NCI-H128 (cell line): ENCODE measurements at regions not wholly inside any gene's neighbourhood (a gene's known extent, or its start where the extent isn't known, plus 50 kb on each side); places are given as distances from the start of the nearest gene placed in this dataset.
"Not testable (repeated sequence)": the region's sequence is repeated elsewhere in the genome, so short reads cannot be mapped to it uniquely, and the experiment has no call there.

Source experiments
- DNase-seq: peaks from one replicate; lab custom pipeline; 2025; ENCODE audit not compliant: unreplicated experiment; lab: John Stamatoyannopoulos, UW

- no peak for DNase-seq
Measured at GRCh38 chr18:64749884-64750283, 601.0 kb upstream of the LINC00305 start.

DNA sequence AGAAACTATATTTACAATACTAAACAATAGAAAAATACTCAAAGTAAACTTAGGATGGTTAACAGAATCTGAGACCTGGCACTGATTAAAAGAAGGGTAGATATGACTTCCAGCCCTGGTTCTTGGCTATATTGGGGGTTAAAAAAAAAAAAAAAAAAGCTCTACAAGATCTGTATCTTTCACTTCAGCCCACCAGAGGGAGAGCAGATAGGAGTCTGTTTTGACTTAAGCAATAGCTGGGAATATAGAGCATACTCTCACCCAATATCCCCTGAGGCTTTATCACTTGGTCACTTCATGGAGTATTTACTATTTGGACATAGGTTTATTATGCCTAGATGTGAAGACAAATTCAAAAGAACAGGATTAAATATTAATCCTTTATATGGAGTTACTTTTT is 598.9 kb upstream of the LINC00305 start:
- DNase-seq: no peak

- DNase-seq: no peak
Measured at GRCh38 chr18:64742898-64743297, 594.0 kb upstream of the LINC00305 start.

DNA sequence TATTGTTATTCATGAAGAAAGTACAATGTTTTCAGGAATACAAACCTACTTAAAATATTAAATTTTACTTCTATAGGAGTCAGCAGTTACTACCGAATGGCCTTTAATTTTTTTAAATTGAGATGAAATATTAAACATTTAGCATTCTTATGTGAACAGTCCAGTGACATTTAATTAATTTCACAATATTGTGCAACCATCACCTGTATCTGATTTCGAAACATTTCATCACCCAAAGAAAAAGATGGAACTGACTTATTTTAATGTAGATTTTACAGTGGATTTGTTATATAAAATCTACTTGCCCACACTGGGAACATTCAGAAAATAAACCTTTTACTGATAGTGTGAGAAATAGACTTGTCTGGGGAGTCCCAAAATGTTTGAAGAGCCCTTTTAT is 585.2 kb upstream of the LINC00305 start:
- no peak for DNase-seq

DNA sequence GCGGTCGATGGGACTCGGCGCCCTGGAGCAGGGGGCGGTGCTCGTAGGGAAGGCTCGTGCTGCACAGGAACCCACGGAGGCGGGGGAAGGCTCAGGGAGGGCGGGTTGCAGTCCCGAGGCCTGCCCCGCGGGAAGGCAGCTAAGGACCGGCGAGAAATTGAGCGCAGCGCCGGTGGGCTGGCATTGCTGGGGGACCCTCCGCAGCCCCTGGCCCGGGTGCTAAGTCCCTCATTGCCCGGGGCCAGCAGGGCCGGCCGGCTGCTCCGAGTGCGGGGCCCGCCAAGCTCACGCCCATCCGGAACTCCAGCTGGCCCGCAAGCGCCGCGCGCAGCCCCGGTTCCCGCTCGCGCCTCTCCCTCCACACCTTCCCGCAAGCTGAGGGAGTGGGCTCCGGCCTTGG is 576.8 kb upstream of the LINC00305 start:
- not testable (repeated sequence) for DNase-seq

DNA sequence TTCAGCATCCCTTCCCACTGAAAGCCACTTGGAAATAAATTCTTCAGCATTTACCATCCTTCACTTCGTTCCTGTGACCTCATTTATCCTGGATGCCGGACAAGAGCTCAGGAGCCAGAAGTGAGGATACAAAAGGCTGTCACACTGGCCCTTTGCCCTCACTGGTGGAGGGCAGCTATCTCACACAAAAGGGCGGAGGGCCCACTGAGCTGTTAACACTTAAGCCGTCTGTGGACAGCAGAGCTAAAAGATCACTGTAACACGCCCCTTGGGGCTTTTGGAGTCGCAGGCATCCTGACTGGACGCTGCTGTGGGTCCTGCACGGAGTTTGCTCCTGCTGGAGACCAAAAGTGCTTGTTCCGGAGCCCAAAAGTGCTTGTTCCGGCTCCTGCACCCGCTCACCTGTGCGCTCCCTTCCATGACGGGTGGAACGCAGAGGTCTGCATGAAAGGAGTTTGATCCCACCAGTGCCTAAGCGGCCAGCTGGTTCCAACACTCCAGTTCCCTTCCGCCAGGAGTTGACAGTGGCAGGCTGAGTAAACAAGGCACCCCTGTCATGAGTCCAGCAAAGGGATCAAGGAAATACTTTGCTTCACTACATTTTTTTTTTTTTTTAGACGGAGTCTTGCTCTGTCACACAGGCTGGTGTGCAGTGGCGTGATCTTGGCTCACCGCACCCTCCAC is 572.0 kb upstream of the LINC00305 start:
- no peak for DNase-seq

DNA sequence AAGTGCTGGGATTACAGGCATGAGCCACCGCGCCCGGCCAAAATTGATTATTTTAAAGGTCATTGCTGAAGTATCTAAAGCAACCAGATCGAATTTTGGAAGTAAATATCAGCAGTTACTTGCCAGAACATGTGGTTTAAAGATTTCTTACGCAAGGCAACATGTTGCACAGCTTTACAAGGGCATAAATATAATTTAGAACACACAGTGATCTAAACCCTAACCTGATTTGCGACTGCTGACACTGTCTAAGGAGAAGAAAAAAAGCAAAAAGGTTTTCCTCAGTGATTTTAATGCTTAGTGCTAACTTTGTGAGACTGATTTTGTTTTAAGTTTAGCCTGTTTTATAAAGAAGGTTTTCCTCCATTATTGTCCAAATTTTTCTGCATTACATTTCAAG is 569.9 kb upstream of the LINC00305 start:
- no peak for DNase-seq

DNA sequence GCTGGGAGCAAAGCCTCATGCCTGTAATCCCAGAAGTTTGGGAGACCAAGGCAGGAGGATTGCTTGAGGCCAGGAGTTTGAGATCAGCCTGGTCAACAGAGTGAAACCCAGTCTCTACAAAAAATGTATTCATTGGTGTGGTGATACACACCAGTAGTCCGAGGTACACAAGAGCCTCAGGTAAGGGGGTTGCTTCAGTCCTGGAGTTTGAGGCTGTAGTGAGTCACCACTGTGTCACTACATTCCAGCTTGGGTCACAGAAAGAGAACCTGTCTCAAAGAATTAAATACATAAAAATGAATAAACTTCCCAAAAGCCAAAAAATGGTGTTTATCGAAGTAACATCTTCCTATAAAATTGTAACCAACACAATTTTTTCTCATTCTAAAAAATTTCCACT is 568.1 kb upstream of the LINC00305 start:
- no peak for DNase-seq

- no peak for DNase-seq
Measured at GRCh38 chr18:64714086-64714485, 565.2 kb upstream of the LINC00305 start.

DNA sequence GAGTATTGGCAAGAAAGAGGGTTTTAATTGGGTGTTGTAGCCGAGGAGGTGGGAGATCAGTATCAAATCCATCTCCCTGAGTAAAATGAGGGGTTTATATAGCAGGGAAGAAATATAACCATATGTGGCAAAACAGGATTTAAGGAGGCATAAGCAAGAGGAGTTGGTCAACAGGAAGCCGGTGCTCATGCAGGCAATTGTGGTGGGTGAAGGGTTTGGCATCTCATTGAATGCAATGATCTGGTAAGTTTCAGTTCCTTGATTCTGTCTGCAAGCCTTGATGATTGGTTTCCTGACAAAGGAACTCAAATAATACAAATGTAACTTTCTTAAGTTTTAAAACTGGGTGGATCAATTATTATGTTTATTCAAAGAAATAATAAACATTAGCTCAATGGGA is 564.4 kb upstream of the LINC00305 start:
- no peak for DNase-seq

GRCh38 chr18:64712035-64712434 is 563.1 kb upstream of the LINC00305 start:
- DNase-seq: no peak

- DNase-seq: no peak
Measured at GRCh38 chr18:64710105-64710861, 561.4 kb upstream of the LINC00305 start.

DNA sequence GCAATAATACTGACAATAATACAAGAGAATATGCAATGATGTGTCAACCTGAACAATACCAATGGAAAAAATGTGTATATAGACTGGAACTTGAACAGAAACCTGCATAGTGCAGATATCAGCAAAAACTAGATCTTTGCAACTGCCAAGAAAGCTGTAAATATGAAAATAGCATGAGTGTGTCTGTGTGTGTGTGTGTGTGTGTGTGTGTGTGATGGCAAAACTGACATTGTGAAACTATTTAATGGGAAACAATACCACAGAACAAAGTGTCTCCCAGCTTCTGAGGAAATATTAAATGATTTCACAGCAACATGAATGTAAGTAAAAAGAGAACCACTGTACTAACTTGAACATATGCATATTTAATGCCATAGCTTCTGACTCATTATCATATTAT is 558.2 kb upstream of the LINC00305 start:
- DNase-seq: no peak

DNA sequence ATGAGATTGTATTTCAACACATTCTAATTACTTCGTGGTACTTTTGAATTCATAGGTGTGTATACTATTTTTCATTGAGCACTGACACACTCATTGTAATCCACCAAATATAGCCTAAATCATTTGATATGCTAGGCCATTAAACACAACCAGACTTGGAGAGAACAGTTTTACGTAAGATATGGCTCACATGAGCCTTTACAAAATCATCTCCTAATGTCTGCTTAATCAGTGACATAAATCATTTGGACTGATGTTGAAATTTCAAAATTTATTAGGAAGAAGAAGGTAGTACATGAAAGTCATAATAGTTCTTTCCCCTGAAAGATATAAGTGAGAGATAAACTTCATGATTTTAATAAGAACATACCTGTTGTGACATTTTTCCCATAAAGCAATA is 550.2 kb upstream of the LINC00305 start:
- no peak for DNase-seq

- DNase-seq: no peak
Measured at GRCh38 chr18:64695851-64696553, 547.1 kb upstream of the LINC00305 start.

- DNase-seq: no peak
Measured at GRCh38 chr18:64693766-64694165, 544.9 kb upstream of the LINC00305 start.

- no peak for DNase-seq
Measured at GRCh38 chr18:64692826-64693225, 543.9 kb upstream of the LINC00305 start.

DNA sequence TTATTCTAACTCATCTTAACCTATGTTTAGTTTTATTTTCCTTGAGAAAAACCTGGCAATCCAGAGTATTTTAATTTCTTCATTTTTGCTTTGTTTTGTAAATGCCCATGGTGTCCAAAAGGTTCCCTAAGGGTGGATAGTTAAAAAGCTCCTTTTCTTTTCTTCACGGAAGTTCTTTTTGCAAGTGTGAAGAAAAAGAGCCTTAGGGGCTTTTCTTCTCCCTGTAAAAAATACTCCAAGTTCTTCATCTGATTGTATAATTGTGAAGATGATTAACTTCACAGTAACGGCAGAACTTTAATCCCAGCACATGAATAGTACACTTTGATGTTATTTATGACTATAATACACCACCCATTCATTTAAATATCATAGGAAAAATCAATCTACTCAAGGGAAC is 530.2 kb upstream of the LINC00305 start:
- DNase-seq: no peak

- DNase-seq: no peak
Measured at GRCh38 chr18:64678048-64678447, 529.2 kb upstream of the LINC00305 start.

GRCh38 chr18:64674694-64675093 is 525.8 kb upstream of the LINC00305 start:
- DNase-seq: no peak

GRCh38 chr18:64671293-64671692 is 522.4 kb upstream of the LINC00305 start:
- DNase-seq: not testable (repeated sequence)

- no peak for DNase-seq
Measured at GRCh38 chr18:64668461-64668962, 519.6 kb upstream of the LINC00305 start.
